OCI-LY1 (cell line): ENCODE measurements at regions not wholly inside any gene's neighbourhood (a gene's known extent, or its start where the extent isn't known, plus 50 kb on each side); places are given as distances from the start of the nearest gene placed in this dataset.

Source experiments
- H2AFZ ChIP-seq: fragments of 200-600 bp; sonication (generic), shearing (Covaris generic); 2 replicates; pipeline ENCODE4 v1.6.0; 2014; ENCODE audit warnings: antibody characterized with exemption, mild to moderate bottlenecking, low read length
- H3F3A ChIP-seq: fragments of 200-600 bp; sonication (generic), shearing (Covaris generic); 2 replicates; pipeline ENCODE4 v1.6.0; 2014; ENCODE audit warnings: mild to moderate bottlenecking, antibody characterized with exemption, low read length, moderate library complexity; ENCODE audit not compliant: insufficient read depth
- H3K27ac ChIP-seq: fragments of 200-600 bp; sonication (generic); 2 replicates; pipeline ENCODE4 v1.5.1; 2014; ENCODE audit warnings: low read length, mixed run types, mild to moderate bottlenecking, low read depth; ENCODE audit not compliant: poor library complexity, severe bottlenecking
- H3K27me3 ChIP-seq: fragments of 200-600 bp; sonication (generic); 2 replicates; pipeline ENCODE4 v1.6.0; 2014; ENCODE audit warnings: antibody characterized with exemption, mild to moderate bottlenecking, low read length, moderate library complexity; ENCODE audit not compliant: insufficient read depth
- H3K36me3 ChIP-seq: fragments of 200-600 bp; sonication (generic); 2 replicates; pipeline ENCODE4 v1.6.1; 2014; ENCODE audit warnings: mild to moderate bottlenecking, antibody characterized with exemption, low read length, moderate library complexity, mixed read lengths; ENCODE audit not compliant: insufficient read depth
- H3K4me1 ChIP-seq: fragments of 200-600 bp; sonication (generic); 2 replicates; pipeline ENCODE4 v1.5.1; 2014; ENCODE audit warnings: mild to moderate bottlenecking, low read length, moderate library complexity; ENCODE audit not compliant: insufficient read depth, severe bottlenecking
- H3K4me2 ChIP-seq: fragments of 200-600 bp; sonication (generic), shearing (Covaris generic); 2 replicates; pipeline ENCODE4 v1.6.1; 2014; ENCODE audit warnings: low read length
- H3K4me3 ChIP-seq: fragments of 200-600 bp; sonication (generic); 2 replicates; pipeline ENCODE4 v1.5.1; 2014; ENCODE audit warnings: low read length, low read depth, mild to moderate bottlenecking, mixed read lengths; ENCODE audit not compliant: poor library complexity, severe bottlenecking
- H3K79me2 ChIP-seq: fragments of 200-600 bp; shearing (Covaris generic); 2 replicates; pipeline ENCODE4 v1.6.1; 2016; ENCODE audit warnings: mixed run types, low read length, mixed read lengths; ENCODE audit not compliant: insufficient read depth
- H3K9ac ChIP-seq: fragments of 200-600 bp; sonication (generic), shearing (Covaris generic); 2 replicates; pipeline ENCODE4 v1.6.1; 2014; ENCODE audit warnings: mild to moderate bottlenecking, low read length, mixed read lengths
- H3K9me2 ChIP-seq: fragments of 200-600 bp; sonication (generic), shearing (Covaris generic); 2 replicates; pipeline ENCODE4 v1.6.1; 2014; ENCODE audit warnings: low read depth, mild to moderate bottlenecking, low read length, mixed read lengths
- H3K9me3 ChIP-seq: fragments of 200-600 bp; shearing (Covaris generic); 2 replicates; pipeline ENCODE4 v1.6.1; 2014; ENCODE audit warnings: low read length, mixed read lengths
- H4K20me1 ChIP-seq: fragments of 200-600 bp; sonication (generic), shearing (Covaris generic); 2 replicates; pipeline ENCODE4 v1.6.0; 2016; ENCODE audit warnings: mild to moderate bottlenecking, low read length; ENCODE audit not compliant: insufficient read depth
- CTCF ChIP-seq: fragments of 200-600 bp; sonication (generic), shearing (Covaris generic); IDR thresholded peaks from 2 replicates; pipeline ENCODE4 v1.5.1; 2017; ENCODE audit warnings: mild to moderate bottlenecking, antibody characterized with exemption, low read length, moderate library complexity, mixed read lengths
- EZH2 ChIP-seq: fragments of 200-600 bp; sonication (generic), shearing (Covaris generic); IDR thresholded peaks from 2 replicates; pipeline ENCODE4 v1.8.0; 2017; ENCODE audit warnings: borderline replicate concordance, mixed run types, mild to moderate bottlenecking, antibody characterized with exemption, low read length, moderate library complexity, mixed read lengths

GRCh38 chr6:1230689-1231605 lies 81.0 kb upstream of the FOXQ1 start:
- no peak overlapping the region for H2AFZ ChIP-seq
- no peaks in the 10 kb centered on the region for H3K9me3 ChIP-seq
- H3K27me3 ChIP-seq = no peaks in the 10 kb centered on the region
- no peak overlapping the region for H3K4me3 ChIP-seq
- no peaks in the 10 kb centered on the region for H3K4me1 ChIP-seq
- H3K36me3 ChIP-seq = no peaks in the 10 kb centered on the region
- H3K9me2 ChIP-seq = no peaks in the 10 kb centered on the region
- no peaks in the 10 kb centered on the region for H4K20me1 ChIP-seq
- H3K27ac ChIP-seq = no peak overlapping the region
- H3F3A ChIP-seq = no peaks in the 10 kb centered on the region
- TF ChIP-seq EZH2 = no peak
- no peak for TF ChIP-seq CTCF
- no peaks in the 10 kb centered on the region for H3K79me2 ChIP-seq
- H3K4me2 ChIP-seq = no peak overlapping the region
- H3K9ac ChIP-seq = no peak overlapping the region

- Histone ChIP-seq H3F3A (no peaks in the 10 kb centered on the region), H3K9ac (no peak overlapping the region), H3K27me3 (no peaks in the 10 kb centered on the region), H3K36me3 (no peaks in the 10 kb centered on the region), H4K20me1 (no peaks in the 10 kb centered on the region), H3K9me3 (no peaks in the 10 kb centered on the region), H3K4me3 (no peak overlapping the region), H3K9me2 (no peaks in the 10 kb centered on the region), H3K27ac (no peak overlapping the region), H3K4me1 (no peaks in the 10 kb centered on the region), H3K4me2 (no peak overlapping the region), H2AFZ (no peak overlapping the region), H3K79me2 (no peaks in the 10 kb centered on the region)
- TF ChIP-seq CTCF (no peak), EZH2 (no peak)
Observed at GRCh38 chr6:1230281-1230680, 81.6 kb upstream of the FOXQ1 start.

- no peak for TF ChIP-seq EZH2
- TF ChIP-seq CTCF = no peak
- Histone ChIP-seq H4K20me1 (no peaks in the 10 kb centered on the region), H3K4me2 (no peak overlapping the region), H3K4me1 (no peaks in the 10 kb centered on the region), H3K9me2 (no peaks in the 10 kb centered on the region), H3K27me3 (no peaks in the 10 kb centered on the region), H3K27ac (no peak overlapping the region), H3K36me3 (no peaks in the 10 kb centered on the region), H3K9me3 (no peaks in the 10 kb centered on the region), H3K79me2 (no peaks in the 10 kb centered on the region), H3K4me3 (no peak overlapping the region), H3F3A (no peaks in the 10 kb centered on the region), H3K9ac (no peak overlapping the region), H2AFZ (no peak overlapping the region)
Observed at GRCh38 chr6:1229808-1230207, 82.1 kb upstream of the FOXQ1 start.
